ENCODE measurements at regions not wholly inside any gene's neighbourhood (a gene's known extent, or its start where the extent isn't known, plus 50 kb on each side); places are given as distances from the start of the nearest gene placed in this dataset.

GRCh38 chr11:42296910-42297309, 837.5 kb upstream of the LRRC4C start:
- TF ChIP-seq CTCF (IDR thresholded peaks at IDR 0.05) (no peak), POLR2A (IDR thresholded peaks at IDR 0.05) (no peak), EP300 (IDR thresholded peaks at IDR 0.05; ENCODE audit: low read depth) (no peak)

All from transverse colon (tissue), 3 donors.